A204.1 (cell line): ENCODE measurements at regions not wholly inside any gene's neighbourhood (a gene's known extent, or its start where the extent isn't known, plus 50 kb on each side); places are given as distances from the start of the nearest gene placed in this dataset.
A peak's percentile ranks its signal among the peaks of the same experiment; 100 is the strongest.

Source experiments
- FAIRE-seq: peaks from 2 replicates; lab custom pipeline; 2012; peaks lifted over from hg19 to GRCh38; lab: Jason Lieb, UNC

DNA sequence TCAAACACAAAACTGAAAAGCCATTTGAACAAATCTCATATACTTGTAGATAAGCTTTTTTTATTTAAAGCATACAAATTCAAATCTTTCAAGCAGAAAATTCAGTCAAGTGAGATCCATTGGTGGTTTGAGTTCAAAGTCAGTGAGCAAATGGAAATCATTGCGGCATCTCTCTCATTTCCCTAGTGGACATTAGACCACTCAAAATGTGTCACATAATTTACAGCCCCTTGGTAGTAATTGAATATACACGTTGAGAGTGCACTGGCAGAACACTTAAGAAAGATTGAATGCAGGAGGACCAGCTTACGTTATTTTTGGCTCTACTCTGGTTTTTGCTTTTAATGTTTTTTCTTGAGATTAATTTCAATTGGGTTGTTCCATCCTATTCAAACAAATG, 633.7 kb downstream of the USP25 start:
- no peak for FAIRE-seq

- FAIRE-seq: no peak
Observed at GRCh38 chr21:16366207-16366606, 636.4 kb downstream of the USP25 start.

DNA sequence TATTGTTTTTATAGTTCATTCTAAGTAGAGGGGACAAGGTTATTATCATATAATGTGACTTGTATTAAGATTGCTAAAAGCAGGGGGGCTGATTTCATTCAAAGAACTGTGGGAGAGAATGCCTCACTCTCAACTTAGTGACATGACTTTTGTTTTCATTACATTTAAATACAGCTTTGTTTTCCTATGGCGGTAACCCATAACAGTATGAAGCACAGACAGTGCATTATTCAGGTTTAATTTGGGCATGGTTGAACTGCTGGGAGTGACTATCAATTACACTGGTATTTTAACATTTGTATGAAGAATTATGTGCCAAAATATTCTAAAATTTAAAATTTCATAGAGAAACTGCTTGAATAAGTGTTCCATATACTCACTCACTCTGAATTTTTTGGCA, 637.3 kb downstream of the USP25 start:
- FAIRE-seq: no peak

- FAIRE-seq: no peak
Observed at GRCh38 chr21:16370186-16370585, 640.4 kb downstream of the USP25 start.

DNA sequence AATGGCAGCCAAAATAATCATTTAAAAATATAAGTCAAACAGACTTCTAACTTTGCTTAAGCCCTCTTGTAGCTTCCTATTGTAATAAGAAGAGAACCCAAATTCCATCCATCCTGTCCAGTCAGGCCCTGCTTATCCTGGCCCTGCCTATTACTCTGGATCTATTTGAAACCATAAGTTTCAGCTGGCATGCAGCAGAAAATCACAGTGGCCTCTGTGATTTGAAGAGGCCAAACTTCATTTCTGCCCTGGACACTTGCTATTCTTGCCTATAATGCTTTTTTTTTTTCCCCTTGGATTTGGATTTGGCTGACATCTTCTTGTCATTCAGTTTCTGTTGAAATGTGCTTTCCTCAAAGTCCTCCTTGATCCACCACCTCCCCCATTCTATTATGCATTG, 642.8 kb downstream of the USP25 start:
- no peak for FAIRE-seq

- FAIRE-seq: no peak
Observed at GRCh38 chr21:16376673-16377072, 646.9 kb downstream of the USP25 start.

DNA sequence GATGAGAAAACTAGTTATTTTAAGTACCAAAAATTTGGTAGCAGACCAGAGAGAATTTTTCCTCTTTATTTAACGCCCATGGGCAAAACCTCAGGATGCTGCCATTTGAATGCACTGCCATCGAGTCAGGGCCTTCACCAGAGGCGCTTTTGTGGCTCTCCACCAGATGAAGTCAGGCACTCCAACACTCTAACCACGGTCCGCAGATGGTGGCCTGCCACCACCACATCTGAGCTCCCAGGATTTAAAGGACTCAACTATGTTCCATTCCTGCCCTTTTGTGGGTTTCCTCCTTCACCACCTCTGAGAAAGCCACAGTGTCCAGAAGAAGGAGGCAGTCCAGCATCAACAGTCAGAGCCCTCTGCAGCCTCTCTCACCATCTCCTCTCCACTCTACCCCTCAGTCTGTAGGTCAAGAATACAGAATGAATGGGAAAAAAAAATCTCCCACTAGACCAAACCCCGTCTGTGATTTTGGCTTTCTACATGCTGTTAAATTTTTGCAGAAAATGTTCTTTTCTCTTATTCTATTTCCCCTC, 647.4 kb downstream of the USP25 start:
- no peak for FAIRE-seq

DNA sequence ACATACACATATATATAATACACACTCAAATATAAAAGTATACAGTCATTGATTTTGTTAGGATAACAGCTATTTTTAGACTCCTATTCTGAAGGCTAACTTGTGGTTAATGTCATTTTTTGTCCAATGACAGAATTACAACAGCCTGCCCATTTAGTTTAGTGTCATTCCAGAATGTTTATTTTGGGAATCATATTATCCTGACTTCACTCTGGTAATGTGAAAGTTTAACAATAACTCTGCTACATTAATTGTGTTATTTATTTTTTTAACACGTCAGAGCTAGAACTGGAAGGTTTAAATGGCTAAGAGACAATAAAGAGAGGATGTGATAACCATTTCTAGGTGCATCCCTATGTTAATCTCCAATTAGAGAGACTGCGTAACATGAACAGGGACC, 648.1 kb downstream of the USP25 start:
- no peak for FAIRE-seq

DNA sequence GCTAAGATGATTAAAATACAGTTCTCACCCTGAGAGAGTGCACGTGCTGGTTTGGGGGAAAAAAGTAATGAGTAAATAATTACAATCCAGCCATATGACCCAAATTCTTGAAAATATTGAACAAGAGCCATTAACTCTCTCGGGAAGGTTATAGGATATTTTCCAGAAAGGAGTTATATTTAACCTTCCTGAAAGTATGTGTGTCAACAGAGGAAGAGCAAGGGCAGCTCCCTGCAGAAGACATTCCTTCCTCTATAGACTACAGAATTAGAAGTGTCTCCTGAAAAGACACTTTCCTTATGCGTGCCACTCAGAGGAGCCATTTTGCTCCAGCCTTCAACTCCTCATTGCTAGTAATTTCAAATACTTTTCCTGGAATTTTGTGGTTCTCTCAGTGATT, 648.7 kb downstream of the USP25 start:
- FAIRE-seq: no peak

GRCh38 chr21:16388291-16388690, 658.5 kb downstream of the USP25 start:
- no peak for FAIRE-seq

DNA sequence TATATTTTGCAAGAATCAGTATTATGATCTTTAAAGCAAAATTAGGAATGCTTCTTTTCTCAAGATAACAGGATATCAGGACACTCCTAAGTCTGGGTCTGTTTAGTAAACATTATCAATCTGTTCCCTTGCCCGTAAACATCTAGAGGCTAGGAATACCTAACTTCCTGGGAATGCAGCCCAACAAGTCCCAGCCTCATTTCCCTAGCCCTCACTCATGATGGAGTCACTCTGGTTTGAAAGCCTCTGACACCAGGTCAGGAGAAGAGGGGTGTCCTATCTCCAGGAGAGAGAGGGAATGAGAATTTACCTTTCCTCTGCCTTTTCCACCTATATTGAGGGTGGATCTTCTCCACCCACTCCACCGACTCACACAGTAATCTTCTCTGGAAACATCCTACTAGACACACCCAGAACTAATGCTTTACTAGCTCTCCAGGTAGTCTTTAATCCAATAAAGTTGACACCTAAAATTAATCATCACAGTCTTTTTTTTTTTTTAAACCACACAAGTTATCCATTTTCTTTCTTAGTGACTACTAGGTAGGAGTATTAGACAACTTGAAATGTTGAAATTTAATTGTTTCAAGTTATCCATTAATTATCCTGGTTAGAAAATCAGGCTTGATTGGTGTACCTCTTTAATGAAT, 659.3 kb downstream of the USP25 start:
- FAIRE-seq: no peak

DNA sequence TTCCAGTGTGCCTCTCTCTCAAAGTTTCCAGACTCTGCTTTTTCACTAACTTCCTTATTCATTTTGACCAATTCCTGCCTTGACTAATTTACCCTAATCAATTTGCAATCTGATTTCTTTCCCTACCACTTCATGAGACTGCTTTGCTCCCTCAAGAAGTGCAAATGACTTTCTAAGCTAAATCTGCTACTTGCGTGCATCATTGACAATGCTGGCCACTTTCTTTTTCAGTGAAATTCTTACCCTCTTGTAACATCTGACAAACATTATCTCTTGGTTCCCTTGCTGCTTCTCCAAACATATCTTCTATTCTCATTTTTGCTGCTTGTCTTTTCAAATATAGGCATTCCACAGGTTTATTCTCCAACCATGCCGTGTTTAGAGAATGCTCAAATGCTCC, 659.9 kb downstream of the USP25 start:
- no peak for FAIRE-seq

DNA sequence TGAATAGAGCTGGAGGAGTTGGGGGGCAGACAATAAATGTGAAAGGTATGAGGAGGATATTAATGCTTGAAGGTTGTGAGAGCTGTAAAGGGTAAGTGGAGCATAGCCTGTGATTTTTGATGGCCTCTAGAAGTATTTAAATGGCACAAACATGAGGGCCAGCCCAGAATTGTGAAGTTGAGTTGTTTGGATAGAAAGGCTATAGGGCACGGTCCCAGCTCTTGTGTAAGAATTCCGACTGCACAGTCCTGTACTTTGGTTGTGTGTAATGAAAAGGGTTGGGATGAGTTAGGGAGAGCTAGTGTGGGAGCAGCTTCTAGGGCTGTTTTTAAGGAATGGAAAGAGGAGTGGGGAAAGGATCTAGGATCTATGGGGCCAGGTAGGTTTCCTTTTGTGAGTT, 665.5 kb downstream of the USP25 start:
- FAIRE-seq: no peak

GRCh38 chr21:16402752-16403151, 673.0 kb downstream of the USP25 start:
- no peak for FAIRE-seq

DNA sequence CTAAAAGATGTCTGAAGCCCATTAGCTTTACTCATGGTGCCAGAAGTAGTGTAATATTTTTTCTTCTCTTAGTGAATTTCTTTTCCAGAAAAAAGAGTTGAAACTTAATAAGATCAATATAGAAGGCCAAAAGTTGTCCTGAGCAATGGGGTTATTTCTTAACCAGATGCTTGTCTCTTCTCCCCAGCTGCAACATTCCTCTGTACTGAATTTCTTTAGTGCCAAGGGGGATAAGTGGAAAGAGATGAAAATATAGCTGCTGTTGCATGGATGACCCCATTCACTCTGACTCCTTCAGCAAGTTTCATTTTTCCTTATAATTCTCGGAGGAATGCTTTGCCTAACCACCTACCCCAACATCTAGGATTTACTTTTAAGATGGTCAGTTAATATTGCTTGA, 675.0 kb downstream of the USP25 start:
- no peak for FAIRE-seq

DNA sequence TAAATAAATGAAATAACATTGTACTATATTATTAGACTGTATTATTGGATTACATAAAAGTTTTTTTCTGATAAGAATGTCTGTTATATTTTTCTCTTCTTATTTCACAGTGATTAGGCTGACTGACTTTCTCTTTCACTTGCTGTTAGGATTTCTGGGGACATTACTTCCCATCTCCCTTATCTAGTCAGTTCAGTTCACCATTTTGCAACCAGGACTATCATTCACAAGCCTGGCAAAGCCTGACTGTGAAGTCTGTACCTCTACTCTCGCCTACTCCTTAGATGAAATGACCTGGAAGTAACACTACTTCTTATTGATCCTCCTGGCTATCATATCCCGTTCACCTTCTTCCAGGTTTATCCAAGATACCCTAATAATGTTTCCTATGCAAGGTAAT, 676.6 kb downstream of the USP25 start:
- FAIRE-seq: no peak

DNA sequence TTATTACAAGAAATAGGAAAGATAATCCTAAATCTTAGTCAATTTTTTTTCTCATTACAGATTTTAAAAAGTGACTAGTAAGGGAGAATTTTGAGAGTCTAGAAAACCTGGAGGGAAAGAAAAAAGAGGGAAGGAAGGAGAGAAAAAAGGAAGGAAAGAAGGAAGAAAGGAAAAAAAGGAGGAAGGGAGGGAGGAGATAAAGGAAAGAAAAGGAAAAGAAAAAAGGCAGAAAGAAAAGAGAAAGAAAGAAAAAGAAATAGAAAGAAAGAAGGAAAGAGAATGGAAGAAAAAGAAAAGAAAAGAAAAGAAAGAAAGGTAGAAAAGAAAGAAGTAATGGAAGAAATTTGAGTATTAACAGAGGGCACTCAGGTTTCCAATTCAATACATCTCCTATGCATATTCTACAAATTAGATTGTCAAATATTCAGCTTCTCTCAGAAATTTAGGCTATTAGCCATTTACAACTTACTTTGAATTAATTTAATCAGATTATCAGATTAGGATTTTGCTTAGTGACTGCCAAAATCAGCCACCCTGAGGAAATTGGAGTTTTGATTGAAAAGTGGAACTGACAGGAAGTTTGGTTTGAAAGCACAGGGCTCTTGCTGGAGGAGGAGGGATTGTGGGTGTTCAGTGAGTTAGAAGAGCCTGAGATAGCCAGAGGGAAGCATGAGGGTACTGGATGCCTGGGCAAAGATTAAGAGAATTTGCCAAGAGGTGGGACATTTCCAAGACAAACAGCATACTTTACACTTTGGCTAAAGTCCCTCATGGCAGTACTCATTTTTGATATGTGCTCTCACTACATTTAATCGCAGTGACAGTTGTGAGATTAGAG, 677.8 kb downstream of the USP25 start:
- no peak for FAIRE-seq

GRCh38 chr21:16408280-16408679, 678.5 kb downstream of the USP25 start:
- no peak for FAIRE-seq

DNA sequence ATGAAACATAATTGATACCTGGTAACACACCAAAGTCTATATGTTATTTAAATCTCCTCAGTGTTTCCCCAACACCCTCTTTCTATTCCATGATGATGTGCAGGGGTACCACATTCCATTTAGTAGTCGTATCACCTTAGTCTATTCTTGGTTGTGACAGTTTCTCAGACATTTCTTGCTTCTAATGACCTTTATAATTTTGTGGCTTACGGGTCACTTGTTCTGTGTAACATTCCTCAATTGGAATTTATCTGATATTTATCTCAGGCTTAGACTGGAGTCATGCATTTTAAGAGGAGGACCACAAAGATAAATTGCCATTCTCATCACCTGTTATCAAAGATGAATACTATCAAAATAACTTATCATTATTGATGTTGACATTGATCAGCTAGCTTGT, 679.6 kb downstream of the USP25 start:
- FAIRE-seq: no peak

GRCh38 chr21:16418226-16418625, 688.4 kb downstream of the USP25 start:
- no peak for FAIRE-seq

DNA sequence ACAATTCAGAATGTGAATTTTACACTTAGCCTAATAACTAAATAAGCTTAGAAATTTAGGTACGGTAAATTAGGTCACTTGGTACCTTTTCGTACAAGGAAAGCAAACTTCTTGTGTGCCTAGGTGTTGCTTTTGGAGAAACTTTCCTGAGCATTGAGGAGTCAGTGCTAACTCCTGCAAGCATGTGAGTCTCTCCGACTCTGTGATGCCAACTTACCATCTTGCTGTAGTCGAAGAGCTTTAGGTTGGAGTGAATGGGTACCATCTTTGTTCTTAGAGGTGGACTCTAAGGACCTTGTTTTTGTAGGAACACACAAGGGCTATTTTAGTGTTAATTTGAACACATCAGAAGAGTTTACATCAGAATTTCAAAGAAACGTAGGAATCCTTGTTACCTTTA, 688.9 kb downstream of the USP25 start:
- FAIRE-seq: no peak

- FAIRE-seq: peak; percentile 96
Observed at GRCh38 chr21:16419188-16419921, 689.6 kb downstream of the USP25 start.
